ENCODE measurements at regions not wholly inside any gene's neighbourhood (a gene's known extent, or its start where the extent isn't known, plus 50 kb on each side); places are given as distances from the start of the nearest gene placed in this dataset.

- H4K91ac ChIP-seq (ENCODE audit: low read depth, low read length, poor library complexity): no peak overlapping the region
- no peak overlapping the region for H3K4me2 ChIP-seq (ENCODE audit: insufficient read depth, low read length, poor library complexity, severe bottlenecking)
- no peak overlapping the region for H3K27ac ChIP-seq (replicated peaks; ENCODE audit: low read length)
- no peak overlapping the region for H3K14ac ChIP-seq (ENCODE audit: low read length)
- no peaks in the 10 kb centered on the region for H3K79me1 ChIP-seq (ENCODE audit: low read depth, low read length)
- H2AK5ac ChIP-seq (ENCODE audit: low read depth, low read length): no peak overlapping the region
- no peak overlapping the region for H2BK5ac ChIP-seq (ENCODE audit: low read length)
- no peak overlapping the region for H2BK12ac ChIP-seq (ENCODE audit: low read length)
- no peak overlapping the region for H2BK120ac ChIP-seq (ENCODE audit: low read depth, low read length)
- DNase-seq (ENCODE audit: low spot score): no peak
- no peak overlapping the region for H3K9ac ChIP-seq (ENCODE audit: low read depth, low read length, poor library complexity)
- H3K4me1 ChIP-seq (ENCODE audit: control insufficient read depth in 2 of 2, insufficient read depth in 1 of 2, low read depth in 1 of 2, low read length in 2 of 2): peaks cover 0 to 6% of the 10 kb centered on the region in 2 donors
- H3K36me3 ChIP-seq (replicated peaks in 1 of 2; ENCODE audit: control insufficient read depth in 2 of 2, insufficient read depth in 2 of 2, low read length in 2 of 2): peaks cover 0 to 43% of the 10 kb centered on the region in 2 donors
- no peak overlapping the region for H3K18ac ChIP-seq (ENCODE audit: low read length)
- no peak overlapping the region for H2BK15ac ChIP-seq (ENCODE audit: low read length)
- H3K23ac ChIP-seq (ENCODE audit: low read depth, low read length, poor library complexity): no peak overlapping the region
- H3K4ac ChIP-seq (ENCODE audit: low read length): no peak overlapping the region
- no CpG with 5 or more reads among the region's 5 CpGs for WGBS, 2 donors (ENCODE audit: extremely low coverage in 2 of 2, insufficient read length in 2 of 2, insufficient replicate concordance in 1 of 2)
- no peak overlapping the region for H4K8ac ChIP-seq (ENCODE audit: low read depth, low read length)
- H3K27me3 ChIP-seq (ENCODE audit: control insufficient read depth in 3 of 3, insufficient read depth in 3 of 3, low read depth in 1 of 3, low read length in 3 of 3): no peaks in the 10 kb centered on the region
- peaks cover 0 to 28% of the 10 kb centered on the region in 2 donors for H3K9me3 ChIP-seq (replicated peaks in 1 of 2; ENCODE audit: control insufficient read depth in 2 of 2, insufficient read depth in 1 of 2, low read depth in 1 of 2, low read length in 2 of 2)
- H3K4me3 ChIP-seq (ENCODE audit: low read length in 2 of 2): no peak overlapping the region
- H2AFZ ChIP-seq (ENCODE audit: low read length): no peak overlapping the region
Measured at GRCh38 chr17:63171428-63172393, 205.7 kb downstream of the TANC2 start.

- H3K4ac ChIP-seq (ENCODE audit: low read length): no peak overlapping the region
- no peak overlapping the region for H3K14ac ChIP-seq (ENCODE audit: low read length)
- no peak overlapping the region for H3K4me3 ChIP-seq (ENCODE audit: low read length in 2 of 2)
- H2BK12ac ChIP-seq (ENCODE audit: low read length): no peak overlapping the region
- no CpG with 5 or more reads among the region's 1 CpG for WGBS, 2 donors (ENCODE audit: extremely low coverage in 2 of 2, insufficient read length in 2 of 2, insufficient replicate concordance in 1 of 2)
- H3K9me3 ChIP-seq (replicated peaks in 1 of 2; ENCODE audit: control insufficient read depth in 2 of 2, insufficient read depth in 1 of 2, low read depth in 1 of 2, low read length in 2 of 2): peaks cover 0 to 33% of the 10 kb centered on the region in 2 donors
- no peak overlapping the region for H4K91ac ChIP-seq (ENCODE audit: low read depth, low read length, poor library complexity)
- no peak overlapping the region for H2BK15ac ChIP-seq (ENCODE audit: low read length)
- no peaks in the 10 kb centered on the region for H3K27me3 ChIP-seq (ENCODE audit: control insufficient read depth in 3 of 3, insufficient read depth in 3 of 3, low read depth in 1 of 3, low read length in 3 of 3)
- H3K79me1 ChIP-seq (ENCODE audit: low read depth, low read length): no peaks in the 10 kb centered on the region
- no peak overlapping the region for H3K4me2 ChIP-seq (ENCODE audit: insufficient read depth, low read length, poor library complexity, severe bottlenecking)
- no peak overlapping the region for H3K27ac ChIP-seq (replicated peaks; ENCODE audit: low read length)
- no peak overlapping the region for H2BK5ac ChIP-seq (ENCODE audit: low read length)
- no peak overlapping the region for H2AK5ac ChIP-seq (ENCODE audit: low read depth, low read length)
- no peak overlapping the region for H3K9ac ChIP-seq (ENCODE audit: low read depth, low read length, poor library complexity)
- H3K36me3 ChIP-seq (replicated peaks in 1 of 2; ENCODE audit: control insufficient read depth in 2 of 2, insufficient read depth in 2 of 2, low read length in 2 of 2): peaks cover 0 to 39% of the 10 kb centered on the region in 2 donors
- H2BK120ac ChIP-seq (ENCODE audit: low read depth, low read length): no peak overlapping the region
- no peak overlapping the region for H4K8ac ChIP-seq (ENCODE audit: low read depth, low read length)
- H2AFZ ChIP-seq (ENCODE audit: low read length): no peak overlapping the region
- no peak overlapping the region for H3K23ac ChIP-seq (ENCODE audit: low read depth, low read length, poor library complexity)
- no peak for DNase-seq (ENCODE audit: low spot score)
- H3K4me1 ChIP-seq (ENCODE audit: control insufficient read depth in 2 of 2, insufficient read depth in 1 of 2, low read depth in 1 of 2, low read length in 2 of 2): peaks cover 0 to 6% of the 10 kb centered on the region in 2 donors
- H3K18ac ChIP-seq (ENCODE audit: low read length): no peak overlapping the region
Measured at GRCh38 chr17:63173450-63173849, 207.4 kb downstream of the TANC2 start.

- no peak overlapping the region for H2BK5ac ChIP-seq (ENCODE audit: low read length)
- no peak overlapping the region for H2BK12ac ChIP-seq (ENCODE audit: low read length)
- H4K8ac ChIP-seq (ENCODE audit: low read depth, low read length): no peak overlapping the region
- H2AFZ ChIP-seq (ENCODE audit: low read length): no peak overlapping the region
- H3K9ac ChIP-seq (ENCODE audit: low read depth, low read length, poor library complexity): no peak overlapping the region
- no peak overlapping the region for H3K14ac ChIP-seq (ENCODE audit: low read length)
- no peak overlapping the region for H3K18ac ChIP-seq (ENCODE audit: low read length)
- no peak overlapping the region for H2BK120ac ChIP-seq (ENCODE audit: low read depth, low read length)
- WGBS, 2 donors (ENCODE audit: extremely low coverage in 2 of 2, insufficient read length in 2 of 2, insufficient replicate concordance in 1 of 2): no CpG with 5 or more reads among the region's 1 CpG
- no peaks in the 10 kb centered on the region for H3K27me3 ChIP-seq (ENCODE audit: control insufficient read depth in 3 of 3, insufficient read depth in 3 of 3, low read depth in 1 of 3, low read length in 3 of 3)
- H3K27ac ChIP-seq (replicated peaks; ENCODE audit: low read length): no peak overlapping the region
- no peak for DNase-seq (ENCODE audit: low spot score)
- H3K4me2 ChIP-seq (ENCODE audit: insufficient read depth, low read length, poor library complexity, severe bottlenecking): no peak overlapping the region
- H3K4ac ChIP-seq (ENCODE audit: low read length): no peak overlapping the region
- no peak overlapping the region for H2BK15ac ChIP-seq (ENCODE audit: low read length)
- H3K79me1 ChIP-seq (ENCODE audit: low read depth, low read length): no peaks in the 10 kb centered on the region
- no peak overlapping the region for H3K23ac ChIP-seq (ENCODE audit: low read depth, low read length, poor library complexity)
- H4K91ac ChIP-seq (ENCODE audit: low read depth, low read length, poor library complexity): no peak overlapping the region
- H2AK5ac ChIP-seq (ENCODE audit: low read depth, low read length): no peak overlapping the region
- peaks cover 0 to 6% of the 10 kb centered on the region in 2 donors for H3K4me1 ChIP-seq (ENCODE audit: control insufficient read depth in 2 of 2, insufficient read depth in 1 of 2, low read depth in 1 of 2, low read length in 2 of 2)
- no peak overlapping the region for H3K4me3 ChIP-seq (ENCODE audit: low read length in 2 of 2)
- H3K9me3 ChIP-seq (replicated peaks in 1 of 2; ENCODE audit: control insufficient read depth in 2 of 2, insufficient read depth in 1 of 2, low read depth in 1 of 2, low read length in 2 of 2): peaks cover 0 to 34% of the 10 kb centered on the region in 2 donors
- peaks cover 0 to 38% of the 10 kb centered on the region in 2 donors for H3K36me3 ChIP-seq (replicated peaks in 1 of 2; ENCODE audit: control insufficient read depth in 2 of 2, insufficient read depth in 2 of 2, low read length in 2 of 2)
Measured at GRCh38 chr17:63173903-63174302, 207.9 kb downstream of the TANC2 start.

- DNase-seq (ENCODE audit: low spot score): no peak
- no peak overlapping the region for H2AFZ ChIP-seq (ENCODE audit: low read length)
- no peak overlapping the region for H3K4ac ChIP-seq (ENCODE audit: low read length)
- no peak overlapping the region for H3K18ac ChIP-seq (ENCODE audit: low read length)
- H3K79me1 ChIP-seq (ENCODE audit: low read depth, low read length): no peaks in the 10 kb centered on the region
- no peak overlapping the region for H3K27ac ChIP-seq (replicated peaks; ENCODE audit: low read length)
- no peak overlapping the region for H2BK5ac ChIP-seq (ENCODE audit: low read length)
- no peak overlapping the region for H3K9ac ChIP-seq (ENCODE audit: low read depth, low read length, poor library complexity)
- H3K27me3 ChIP-seq (ENCODE audit: control insufficient read depth in 3 of 3, insufficient read depth in 3 of 3, low read depth in 1 of 3, low read length in 3 of 3): no peaks in the 10 kb centered on the region
- H2BK120ac ChIP-seq (ENCODE audit: low read depth, low read length): no peak overlapping the region
- H3K36me3 ChIP-seq (replicated peaks in 1 of 2; ENCODE audit: control insufficient read depth in 2 of 2, insufficient read depth in 2 of 2, low read length in 2 of 2): peaks cover 0 to 43% of the 10 kb centered on the region in 2 donors
- H3K23ac ChIP-seq (ENCODE audit: low read depth, low read length, poor library complexity): no peak overlapping the region
- H2AK5ac ChIP-seq (ENCODE audit: low read depth, low read length): no peak overlapping the region
- H4K8ac ChIP-seq (ENCODE audit: low read depth, low read length): no peak overlapping the region
- H3K4me3 ChIP-seq (ENCODE audit: low read length in 2 of 2): no peak overlapping the region
- no CpG with 5 or more reads among the region's 2 CpGs for WGBS, 2 donors (ENCODE audit: extremely low coverage in 2 of 2, insufficient read length in 2 of 2, insufficient replicate concordance in 1 of 2)
- H2BK15ac ChIP-seq (ENCODE audit: low read length): no peak overlapping the region
- no peak overlapping the region for H3K4me2 ChIP-seq (ENCODE audit: insufficient read depth, low read length, poor library complexity, severe bottlenecking)
- no peaks in the 10 kb centered on the region for H3K4me1 ChIP-seq (ENCODE audit: control insufficient read depth in 2 of 2, insufficient read depth in 1 of 2, low read depth in 1 of 2, low read length in 2 of 2)
- H2BK12ac ChIP-seq (ENCODE audit: low read length): no peak overlapping the region
- H3K9me3 ChIP-seq (replicated peaks in 1 of 2; ENCODE audit: control insufficient read depth in 2 of 2, insufficient read depth in 1 of 2, low read depth in 1 of 2, low read length in 2 of 2): peaks cover 0 to 36% of the 10 kb centered on the region in 2 donors
- no peak overlapping the region for H4K91ac ChIP-seq (ENCODE audit: low read depth, low read length, poor library complexity)
- no peak overlapping the region for H3K14ac ChIP-seq (ENCODE audit: low read length)
Measured at GRCh38 chr17:63178530-63178929, 212.5 kb downstream of the TANC2 start.

Measured in neuronal stem cell (in vitro differentiated cells).